A549 (cell line): ENCODE measurements at regions not wholly inside any gene's neighbourhood (a gene's known extent, or its start where the extent isn't known, plus 50 kb on each side); places are given as distances from the start of the nearest gene placed in this dataset.
"Not testable (repeated sequence)": the region's sequence is repeated elsewhere in the genome, so short reads cannot be mapped to it uniquely, and the experiment has no call there.

ENCODE experiments used
- ATAC-seq, 2 experiments: fragments of 200-7000 bp in 1 of 2; fragments of >200 bp in 1 of 2; cut with Nextera tagmentation in 1 of 2; cut with Tn5 transposase in 1 of 2; 3 replicates each; pipeline versions ENCODE4 v1.8.0 to v1.9.1; 2018 to 2020; ENCODE audit warnings: mild to moderate bottlenecking in 1 of 2, moderate library complexity in 1 of 2
- CTCF ChIA-PET: fragments of 300-600 bp; sonication (Branson Sonifier 250); formaldehyde crosslinking; extraction: SDS; loops from one replicate; lab custom pipeline; 2021; ENCODE audit warnings: antibody characterized with exemption, inconsistent platforms; lab: Yijun Ruan, JAX
- POLR2A ChIA-PET: fragments of 350-600 bp; formaldehyde crosslinking; extraction: SDS; loops from one replicate; lab custom pipeline; 2021; ENCODE audit warnings: antibody characterized with exemption, inconsistent platforms; lab: Yijun Ruan, JAX
- DNase-seq, 2 experiments: peaks; one replicate each; pipeline versions ENCODE4 v3.0.0 to v3.0.0-alpha.2; 2011 to 2016; ENCODE audit warnings: low read depth in 1 of 2, low spot score in 1 of 2
- FAIRE-seq: peaks from 2 replicates; lab custom pipeline; 2011; peaks lifted over from hg19 to GRCh38; lab: Jason Lieb, UNC
- H3K27ac ChIP-seq, 2 experiments: fragments of >200 bp; sonication (Bioruptor Twin); formaldehyde crosslinking; 3 replicates each; pipeline ENCODE4 v1.5.1; 2016 to 2017
- H3K4me1 ChIP-seq: fragments of >200 bp; sonication (Bioruptor Twin); formaldehyde crosslinking; 3 replicates; pipeline ENCODE4 v1.6.1; 2016
- H3K4me2 ChIP-seq: fragments of >200 bp; sonication (Bioruptor Twin); formaldehyde crosslinking; 3 replicates; pipeline ENCODE4 v1.6.1; 2016
- H3K4me3 ChIP-seq: fragments of >200 bp; sonication (Bioruptor Twin); formaldehyde crosslinking; 3 replicates; pipeline ENCODE4 v1.5.1; 2016
- H3K9me3 ChIP-seq: fragments of >200 bp; sonication (Bioruptor Twin); formaldehyde crosslinking; 3 replicates; pipeline ENCODE4 v1.6.1; 2016
- BHLHE40 ChIP-seq: IDR thresholded peaks from 2 replicates; pipeline ENCODE4 v1.6.1; 2012; ENCODE audit warnings: low read depth, low read length, inconsistent platforms
- EHF ChIP-seq: fragments of 250-450 bp; sonication (Bioruptor Pico); IDR thresholded peaks from 2 replicates; pipeline ENCODE4 v1.5.0; 2020; ENCODE audit warnings: mild to moderate bottlenecking
- EHMT2 ChIP-seq: fragments of 200-600 bp; sonication (generic); IDR thresholded peaks from 2 replicates; pipeline ENCODE4 v1.6.1; 2016; ENCODE audit warnings: antibody characterized with exemption, low read depth, mild to moderate bottlenecking, moderate library complexity
- FOSB ChIP-seq: fragments of 250-450 bp; sonication (Bioruptor Pico); IDR thresholded peaks from 2 replicates; pipeline ENCODE4 v1.5.0; 2020; ENCODE audit warnings: mild to moderate bottlenecking, moderate library complexity
- FOXS1 ChIP-seq: fragments of 250-450 bp; sonication (Bioruptor Pico); IDR thresholded peaks from 2 replicates; pipeline ENCODE4 v1.5.0; 2020; ENCODE audit warnings: mild to moderate bottlenecking, moderate library complexity
- JUNB ChIP-seq: fragments of >200 bp; sonication (Bioruptor Twin); formaldehyde crosslinking; IDR thresholded peaks from 2 replicates; pipeline ENCODE4 v1.6.1; 2016
- MAZ ChIP-seq: fragments of 150-350 bp; IDR thresholded peaks from 2 replicates; pipeline ENCODE4 v1.6.1; 2014; ENCODE audit warnings: antibody characterized with exemption, low read depth, low read length, borderline replicate concordance
- NPAS2 ChIP-seq: fragments of 250-450 bp; sonication (Bioruptor Pico); IDR thresholded peaks from 2 replicates; pipeline ENCODE4 v1.8.0; 2022; ENCODE audit warnings: mild to moderate bottlenecking, moderate library complexity, borderline replicate concordance
- PHF8 ChIP-seq: fragments of 200-600 bp; sonication (generic); IDR thresholded peaks from 2 replicates; pipeline ENCODE4 v1.6.1; 2016; ENCODE audit warnings: low read depth, mild to moderate bottlenecking, antibody characterized with exemption, moderate library complexity, borderline replicate concordance
- SREBF2 ChIP-seq: fragments of 450-650 bp; IDR thresholded peaks from 2 replicates; pipeline ENCODE4 v1.6.1; 2014; ENCODE audit warnings: mild to moderate bottlenecking, moderate library complexity
- WGBS: methylation state at CpG from one replicate; pipeline ENCODE4 v1.1.6; 2017; ENCODE audit errors: missing lambda C conversion rate; 5-methylcytosine and 5-hydroxymethylcytosine counted together
- TF ChIP-seq, protein P1 (sequence below): fragments of 250-450 bp; sonication (Bioruptor Pico); IDR thresholded peaks from 2 replicates; pipeline ENCODE4 v1.5.0; 2021; ENCODE audit warnings: mild to moderate bottlenecking, moderate library complexity, borderline replicate concordance
- TF ChIP-seq, protein P2 (sequence below): IDR thresholded peaks from 2 replicates; pipeline ENCODE4 v1.6.1; 2012
- TF ChIP-seq, protein P3 (sequence below): IDR thresholded peaks from 2 replicates; pipeline ENCODE4 v1.6.1; 2012
- TF ChIP-seq, protein P4 (sequence below): fragments of >200 bp; sonication (Bioruptor Twin); formaldehyde crosslinking; IDR thresholded peaks from 3 replicates; pipeline ENCODE4 v1.5.1; 2016
- TF ChIP-seq, protein P5 (sequence below): fragments of 150-350 bp; IDR thresholded peaks from 2 replicates; pipeline ENCODE4 v1.6.1; 2014; ENCODE audit warnings: low read depth, mild to moderate bottlenecking, low read length

DNA sequence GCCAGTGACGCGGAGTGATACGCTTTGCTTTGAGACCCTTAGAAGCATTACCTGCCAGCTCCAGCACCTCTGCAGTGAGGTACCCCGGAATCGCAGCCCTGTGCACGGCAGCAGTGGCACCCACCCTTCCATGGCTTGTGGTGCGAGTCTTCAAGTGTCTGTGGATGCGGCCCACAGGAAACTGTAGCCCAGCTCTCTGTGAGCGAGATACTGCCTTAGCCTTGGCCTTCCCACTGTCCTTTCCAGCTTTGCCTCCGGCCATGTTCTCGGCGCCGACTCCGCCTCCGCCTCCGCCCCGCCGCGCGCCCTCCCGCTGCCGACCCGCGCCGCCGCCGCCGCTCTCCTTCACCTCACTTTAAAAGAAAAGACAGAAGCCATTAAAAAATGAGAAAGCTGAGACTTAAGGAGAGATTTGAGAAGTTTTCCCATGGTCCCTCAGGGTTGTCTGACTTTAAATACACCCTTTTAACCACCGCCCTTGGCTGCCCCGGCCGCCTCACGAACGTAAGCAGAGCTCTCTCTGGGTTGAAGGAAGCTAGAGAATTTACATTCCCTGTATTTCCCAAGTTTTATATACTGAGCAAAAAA, 78.5 kb upstream of the FAM174B start:
- ChIA-PET CTCF (interaction anchor here (0.7 to 3.1 kb wide), 9 partner anchors 14 to 456 kb away, joined by 3 to 26 read pairs (median 3); no protein-coding TSS in a partner anchor), POLR2A (interaction anchor here (1.5 kb wide), 1 partner anchor 19 kb away, joined by 8 read pairs; no protein-coding TSS in a partner anchor)
- ATAC-seq (peak; percentile 91 to 96), DNase-seq (peak; percentile 48 to 80), FAIRE-seq (no peak)
- 10% methylated on average over 31 of the region's 33 CpGs for WGBS
- H3K9me3 ChIP-seq = no peaks in the 10 kb centered on the region
- peaks cover 10% of the 10 kb centered on the region; the same call in 1 of the 3 replicates for H3K4me1 ChIP-seq
- peak overlapping the region; percentile 67 to 82 for H3K27ac ChIP-seq
- peak overlapping the region; percentile 47 for H3K4me3 ChIP-seq
- no peak for TF ChIP-seq EHMT2
- peak; percentile 30; the same call in 1 of the 2 replicates for TF ChIP-seq PHF8
- no peak for TF ChIP-seq SREBF2
- TF ChIP-seq, protein P1, sequence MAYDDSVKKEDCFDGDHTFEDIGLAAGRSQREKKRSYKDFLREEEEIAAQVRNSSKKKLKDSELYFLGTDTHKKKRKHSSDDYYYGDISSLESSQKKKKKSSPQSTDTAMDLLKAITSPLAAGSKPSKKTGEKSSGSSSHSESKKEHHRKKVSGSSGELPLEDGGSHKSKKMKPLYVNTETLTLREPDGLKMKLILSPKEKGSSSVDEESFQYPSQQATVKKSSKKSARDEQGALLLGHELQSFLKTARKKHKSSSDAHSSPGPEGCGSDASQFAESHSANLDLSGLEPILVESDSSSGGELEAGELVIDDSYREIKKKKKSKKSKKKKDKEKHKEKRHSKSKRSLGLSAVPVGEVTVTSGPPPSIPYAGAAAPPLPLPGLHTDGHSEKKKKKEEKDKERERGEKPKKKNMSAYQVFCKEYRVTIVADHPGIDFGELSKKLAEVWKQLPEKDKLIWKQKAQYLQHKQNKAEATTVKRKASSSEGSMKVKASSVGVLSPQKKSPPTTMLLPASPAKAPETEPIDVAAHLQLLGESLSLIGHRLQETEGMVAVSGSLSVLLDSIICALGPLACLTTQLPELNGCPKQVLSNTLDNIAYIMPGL = no peak
- TF ChIP-seq NPAS2 (CRISPR knock-in tag) = no peak
- TF ChIP-seq, protein P2, sequence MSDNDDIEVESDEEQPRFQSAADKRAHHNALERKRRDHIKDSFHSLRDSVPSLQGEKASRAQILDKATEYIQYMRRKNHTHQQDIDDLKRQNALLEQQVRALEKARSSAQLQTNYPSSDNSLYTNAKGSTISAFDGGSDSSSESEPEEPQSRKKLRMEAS = peak; percentile 14
- TF ChIP-seq, protein P3, sequence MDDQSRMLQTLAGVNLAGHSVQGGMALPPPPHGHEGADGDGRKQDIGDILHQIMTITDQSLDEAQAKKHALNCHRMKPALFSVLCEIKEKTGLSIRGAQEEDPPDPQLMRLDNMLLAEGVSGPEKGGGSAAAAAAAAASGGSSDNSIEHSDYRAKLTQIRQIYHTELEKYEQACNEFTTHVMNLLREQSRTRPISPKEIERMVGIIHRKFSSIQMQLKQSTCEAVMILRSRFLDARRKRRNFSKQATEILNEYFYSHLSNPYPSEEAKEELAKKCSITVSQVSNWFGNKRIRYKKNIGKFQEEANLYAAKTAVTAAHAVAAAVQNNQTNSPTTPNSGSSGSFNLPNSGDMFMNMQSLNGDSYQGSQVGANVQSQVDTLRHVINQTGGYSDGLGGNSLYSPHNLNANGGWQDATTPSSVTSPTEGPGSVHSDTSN = no peak
- H3K4me2 ChIP-seq = peak overlapping the region; percentile 92

DNA sequence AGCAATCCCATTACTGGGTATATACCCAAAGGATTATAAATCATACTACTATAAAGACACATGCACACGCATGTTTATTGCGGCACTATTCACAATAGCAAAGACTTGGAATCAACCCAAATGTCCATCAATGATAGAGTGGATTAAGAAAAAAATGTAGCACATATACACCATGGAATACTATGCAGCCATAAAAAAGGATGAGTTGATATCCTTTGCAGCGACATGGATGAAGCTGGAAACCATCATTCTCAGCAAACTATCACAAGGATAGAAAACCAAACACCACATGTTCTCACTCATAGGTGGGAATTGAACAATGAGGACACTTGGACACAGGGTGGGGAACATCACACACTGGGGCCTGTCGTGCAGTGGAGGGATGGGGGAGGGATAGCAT, 83.7 kb upstream of the FAM174B start:
- CTCF ChIA-PET, H3K27ac ChIP-seq, FAIRE-seq, H3K4me3 ChIP-seq, POLR2A ChIA-PET, H3K4me2 ChIP-seq, ATAC-seq, DNase-seq, H3K9me3 ChIP-seq, H3K4me1 ChIP-seq: not testable (repeated sequence)
- WGBS = 69% methylated on average over 4 of the region's 4 CpGs

DNA sequence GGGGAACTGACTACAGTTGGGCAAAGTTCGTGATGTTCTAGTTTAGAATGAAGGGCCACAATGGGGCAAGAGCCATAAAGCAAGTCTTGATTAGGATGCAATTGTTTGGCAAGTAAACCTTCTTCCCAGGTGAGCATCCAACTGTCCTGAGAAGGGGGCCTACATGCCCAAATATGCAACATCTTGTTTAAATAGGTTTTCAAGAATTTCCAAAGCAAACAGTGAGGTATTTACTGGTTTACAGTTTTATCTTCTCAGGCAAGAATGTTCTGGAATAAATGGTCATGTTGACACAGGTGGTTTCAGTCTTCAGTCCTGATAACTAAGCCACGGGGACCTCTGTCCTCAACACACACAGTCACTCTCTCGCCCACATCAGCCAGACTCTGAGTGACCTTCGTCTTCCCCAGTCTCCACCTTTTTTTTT, 90.3 kb upstream of the FAM174B start:
- DNase-seq (no peak), FAIRE-seq (no peak)
- Histone ChIP-seq H3K27ac (no peak overlapping the region), H3K4me1 (no peaks in the 10 kb centered on the region), H3K4me2 (no peak overlapping the region)
- ChIA-PET CTCF (no interaction called here), POLR2A (no interaction called here)
- TF ChIP-seq, protein P4, sequence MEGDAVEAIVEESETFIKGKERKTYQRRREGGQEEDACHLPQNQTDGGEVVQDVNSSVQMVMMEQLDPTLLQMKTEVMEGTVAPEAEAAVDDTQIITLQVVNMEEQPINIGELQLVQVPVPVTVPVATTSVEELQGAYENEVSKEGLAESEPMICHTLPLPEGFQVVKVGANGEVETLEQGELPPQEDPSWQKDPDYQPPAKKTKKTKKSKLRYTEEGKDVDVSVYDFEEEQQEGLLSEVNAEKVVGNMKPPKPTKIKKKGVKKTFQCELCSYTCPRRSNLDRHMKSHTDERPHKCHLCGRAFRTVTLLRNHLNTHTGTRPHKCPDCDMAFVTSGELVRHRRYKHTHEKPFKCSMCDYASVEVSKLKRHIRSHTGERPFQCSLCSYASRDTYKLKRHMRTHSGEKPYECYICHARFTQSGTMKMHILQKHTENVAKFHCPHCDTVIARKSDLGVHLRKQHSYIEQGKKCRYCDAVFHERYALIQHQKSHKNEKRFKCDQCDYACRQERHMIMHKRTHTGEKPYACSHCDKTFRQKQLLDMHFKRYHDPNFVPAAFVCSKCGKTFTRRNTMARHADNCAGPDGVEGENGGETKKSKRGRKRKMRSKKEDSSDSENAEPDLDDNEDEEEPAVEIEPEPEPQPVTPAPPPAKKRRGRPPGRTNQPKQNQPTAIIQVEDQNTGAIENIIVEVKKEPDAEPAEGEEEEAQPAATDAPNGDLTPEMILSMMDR = no peak
- no peak for TF ChIP-seq BHLHE40
- TF ChIP-seq FOXS1 (CRISPR knock-in tag) = no peak
- no peak for TF ChIP-seq JUNB
- TF ChIP-seq, protein P5, sequence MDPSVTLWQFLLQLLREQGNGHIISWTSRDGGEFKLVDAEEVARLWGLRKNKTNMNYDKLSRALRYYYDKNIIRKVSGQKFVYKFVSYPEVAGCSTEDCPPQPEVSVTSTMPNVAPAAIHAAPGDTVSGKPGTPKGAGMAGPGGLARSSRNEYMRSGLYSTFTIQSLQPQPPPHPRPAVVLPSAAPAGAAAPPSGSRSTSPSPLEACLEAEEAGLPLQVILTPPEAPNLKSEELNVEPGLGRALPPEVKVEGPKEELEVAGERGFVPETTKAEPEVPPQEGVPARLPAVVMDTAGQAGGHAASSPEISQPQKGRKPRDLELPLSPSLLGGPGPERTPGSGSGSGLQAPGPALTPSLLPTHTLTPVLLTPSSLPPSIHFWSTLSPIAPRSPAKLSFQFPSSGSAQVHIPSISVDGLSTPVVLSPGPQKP = no peak
- no peak for TF ChIP-seq EHF
- TF ChIP-seq MAZ = no peak
- no peak for TF ChIP-seq FOSB (CRISPR knock-in tag)
- TF ChIP-seq, all 56 proteins: peak for 0
- no peak for ATAC-seq
- Histone ChIP-seq H3K4me3 (no peak overlapping the region), H3K9me3 (0 out of 3 replicates have a peak, but pooled peaks cover 4% of the 10 kb centered on the region)
- WGBS = 41% methylated on average over 4 of the region's 4 CpGs
